Astrocyte of the spinal cord (primary cell): ENCODE measurements at regions not wholly inside any gene's neighbourhood (a gene's known extent, or its start where the extent isn't known, plus 50 kb on each side); places are given as distances from the start of the nearest gene placed in this dataset.

Experiments
- DNase-seq: peaks from one replicate; pipeline ENCODE4 v3.0.0; 2011; ENCODE audit warnings: low read depth, low spot score
- H3K4me3 ChIP-seq: 2 replicates; pipeline ENCODE4 v1.5.1; 2011; ENCODE audit warnings: low read depth, mild to moderate bottlenecking, low read length, moderate library complexity
- CTCF ChIP-seq: IDR thresholded peaks from 2 replicates; pipeline ENCODE4 v1.5.1; 2012; ENCODE audit warnings: low read depth, mild to moderate bottlenecking, low read length, inconsistent platforms
- in situ Hi-C: cut with HindIII; loops from 2 replicates; pipeline ENCODE4 v1.10.0; 2017; ENCODE audit warnings: low sequenced_read_pairs

DNA sequence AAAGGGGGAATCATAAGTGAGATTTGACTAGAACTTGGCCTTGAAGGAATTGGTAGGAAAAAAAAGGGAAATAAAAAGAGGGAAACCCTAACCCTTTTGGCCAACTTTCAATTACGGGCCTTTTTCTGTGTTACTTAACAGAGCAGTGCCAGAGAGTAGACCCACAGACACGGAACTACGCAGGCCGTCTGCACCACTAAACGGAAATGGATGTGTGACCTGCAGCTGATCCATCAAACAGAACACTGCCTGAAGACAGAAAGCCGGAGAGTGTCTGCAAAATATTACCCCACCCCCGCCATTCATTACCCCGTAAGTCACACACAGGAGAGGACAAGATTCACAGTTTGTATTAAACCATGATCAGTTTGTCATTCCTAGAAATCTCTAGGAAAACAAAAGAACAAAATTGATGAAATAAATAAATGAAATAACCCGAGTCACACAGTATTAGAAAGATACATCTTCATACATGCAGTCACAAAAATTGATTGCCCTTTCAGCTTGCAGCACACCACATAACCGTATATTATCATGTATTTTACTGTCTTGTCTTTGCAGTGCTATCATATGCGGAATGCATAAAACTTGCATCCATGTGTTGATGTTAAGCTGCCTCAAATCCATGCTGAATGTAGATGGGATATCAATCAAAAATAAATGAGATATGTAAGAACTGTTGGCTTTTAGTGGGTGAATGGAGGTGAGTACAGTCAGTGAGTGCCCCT, 424.7 kb downstream of the IRS2 start:
- TF ChIP-seq CTCF, result no peak
- in situ Hi-C loops, result no loop called here
- no peak overlapping the region for H3K4me3 ChIP-seq
- DNase-seq, result no peak

DNA sequence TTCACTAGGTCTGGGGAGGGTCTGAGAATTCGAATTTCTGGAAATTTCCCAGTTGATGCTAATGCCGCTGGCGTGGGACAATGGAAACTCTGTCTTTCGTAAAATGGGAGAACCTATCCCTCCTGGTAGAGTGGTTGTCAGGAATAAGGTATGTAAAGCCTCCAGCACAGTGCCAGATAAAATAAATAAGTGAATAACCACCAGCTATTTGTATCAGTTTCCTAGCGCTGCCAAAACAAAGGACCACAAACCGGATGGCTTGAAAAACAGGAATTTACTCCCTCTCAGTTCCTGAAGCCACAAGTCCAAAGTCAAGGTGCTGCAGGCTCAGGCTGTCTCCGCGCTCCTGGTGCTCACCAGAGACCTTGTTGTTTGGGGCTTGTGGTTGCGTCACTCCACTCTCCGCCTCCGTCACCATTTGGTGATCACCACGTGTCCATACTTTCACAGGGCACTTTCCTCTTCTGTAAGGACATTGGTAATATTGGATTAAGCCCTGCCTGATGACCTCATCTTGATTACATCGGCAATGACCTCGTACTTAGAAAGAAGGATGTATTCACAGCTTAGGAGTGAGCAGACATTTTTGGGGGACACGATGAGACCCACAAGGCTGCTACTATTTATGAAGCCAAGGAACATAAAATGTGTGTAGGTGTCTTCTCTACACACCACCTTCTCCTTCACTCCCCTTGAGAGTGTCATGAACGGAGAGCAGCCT, 428.5 kb downstream of the IRS2 start:
- TF ChIP-seq CTCF, result no peak
- in situ Hi-C loops, result no loop called here
- peak; percentile 92 for DNase-seq
- H3K4me3 ChIP-seq, result no peak overlapping the region

- in situ Hi-C loops, result no loop called here
- DNase-seq, result no peak
- no peak for TF ChIP-seq CTCF
- H3K4me3 ChIP-seq, result no peak overlapping the region
Measured at GRCh38 chr13:109355875-109356434, 430.4 kb downstream of the IRS2 start.

GRCh38 chr13:109355166-109355565, 431.2 kb downstream of the IRS2 start:
- no peak for TF ChIP-seq CTCF
- no peak overlapping the region for H3K4me3 ChIP-seq
- DNase-seq, result no peak
- in situ Hi-C loops, result no loop called here

GRCh38 chr13:109351236-109351635, 435.1 kb downstream of the IRS2 start:
- no peak overlapping the region for H3K4me3 ChIP-seq
- DNase-seq, result no peak
- no peak for TF ChIP-seq CTCF
- in situ Hi-C loops, result no loop called here

GRCh38 chr13:109348519-109349258, 437.7 kb downstream of the IRS2 start:
- DNase-seq, result peak; percentile 65
- H3K4me3 ChIP-seq, result no peak overlapping the region
- in situ Hi-C loops, result no loop called here
- no peak for TF ChIP-seq CTCF
